PC-3 (cell line): ENCODE measurements at regions not wholly inside any gene's neighbourhood (a gene's known extent, or its start where the extent isn't known, plus 50 kb on each side); places are given as distances from the start of the nearest gene placed in this dataset.
"Not testable (repeated sequence)": the region's sequence is repeated elsewhere in the genome, so short reads cannot be mapped to it uniquely, and the experiment has no call there.

Source experiments
- EZH2 ChIP-seq: fragments of 300-600 bp; sonication (generic); IDR thresholded peaks from one replicate; pipeline ENCODE4 v1.6.1; 2017; ENCODE audit warnings: antibody characterized with exemption, mild to moderate bottlenecking, low read length; ENCODE audit not compliant: unreplicated experiment
- EZH2phosphoT487 ChIP-seq: fragments of 300-600 bp; sonication (generic); IDR thresholded peaks from 2 replicates; pipeline ENCODE4 v1.6.1; 2018; ENCODE audit warnings: mild to moderate bottlenecking, antibody characterized with exemption, low read length, borderline replicate concordance
- TF ChIP-seq, protein P1 (sequence below): fragments of 300-600 bp; sonication (generic); conservative IDR thresholded peaks from 2 replicates; pipeline ENCODE4 v1.5.1; 2017; ENCODE audit warnings: antibody characterized with exemption, low read depth, mild to moderate bottlenecking, low read length

- TF ChIP-seq, protein P1, sequence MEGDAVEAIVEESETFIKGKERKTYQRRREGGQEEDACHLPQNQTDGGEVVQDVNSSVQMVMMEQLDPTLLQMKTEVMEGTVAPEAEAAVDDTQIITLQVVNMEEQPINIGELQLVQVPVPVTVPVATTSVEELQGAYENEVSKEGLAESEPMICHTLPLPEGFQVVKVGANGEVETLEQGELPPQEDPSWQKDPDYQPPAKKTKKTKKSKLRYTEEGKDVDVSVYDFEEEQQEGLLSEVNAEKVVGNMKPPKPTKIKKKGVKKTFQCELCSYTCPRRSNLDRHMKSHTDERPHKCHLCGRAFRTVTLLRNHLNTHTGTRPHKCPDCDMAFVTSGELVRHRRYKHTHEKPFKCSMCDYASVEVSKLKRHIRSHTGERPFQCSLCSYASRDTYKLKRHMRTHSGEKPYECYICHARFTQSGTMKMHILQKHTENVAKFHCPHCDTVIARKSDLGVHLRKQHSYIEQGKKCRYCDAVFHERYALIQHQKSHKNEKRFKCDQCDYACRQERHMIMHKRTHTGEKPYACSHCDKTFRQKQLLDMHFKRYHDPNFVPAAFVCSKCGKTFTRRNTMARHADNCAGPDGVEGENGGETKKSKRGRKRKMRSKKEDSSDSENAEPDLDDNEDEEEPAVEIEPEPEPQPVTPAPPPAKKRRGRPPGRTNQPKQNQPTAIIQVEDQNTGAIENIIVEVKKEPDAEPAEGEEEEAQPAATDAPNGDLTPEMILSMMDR, result not testable (repeated sequence)
- TF ChIP-seq EZH2phosphoT487, EZH2: not testable (repeated sequence)
Measured at GRCh38 chr6:6990059-6990458, 117.7 kb upstream of the RREB1 start.
